ENCODE measurements at regions not wholly inside any gene's neighbourhood (a gene's known extent, or its start where the extent isn't known, plus 50 kb on each side); places are given as distances from the start of the nearest gene placed in this dataset.
"Not testable (repeated sequence)": the region's sequence is repeated elsewhere in the genome, so short reads cannot be mapped to it uniquely, and the experiment has no call there.

DNA sequence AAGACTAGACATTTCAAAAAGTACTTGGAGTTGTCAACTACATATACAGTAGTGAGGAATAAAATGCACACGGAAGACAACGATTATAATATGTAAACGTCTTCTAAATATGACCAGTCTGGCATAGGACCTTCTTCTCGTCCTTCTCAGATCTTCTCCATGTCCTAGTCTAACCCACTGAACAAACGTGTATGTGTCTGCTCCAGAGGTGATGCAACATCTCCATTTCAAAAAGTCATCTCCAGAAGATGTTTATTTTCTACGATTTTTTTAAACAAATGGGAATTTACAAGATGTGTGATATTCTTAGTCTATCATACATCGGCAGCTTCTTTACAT lies 89.9 kb downstream of the GPX5 start:
- Histone ChIP-seq H3K4me3 (ENCODE audit: low read depth in 1 of 3, low read length in 3 of 3) (no peak overlapping the region), H3K36me3 (ENCODE audit: control insufficient read depth in 3 of 3, insufficient read depth in 2 of 3, low read depth in 1 of 3, low read length in 3 of 3) (no peaks in the 10 kb centered on the region), H3K4me1 (ENCODE audit: control insufficient read depth in 3 of 3, insufficient read depth in 2 of 3, low read depth in 1 of 3, low read length in 2 of 3) (no peaks in the 10 kb centered on the region), H3K27me3 (ENCODE audit: control insufficient read depth in 3 of 3, insufficient read depth in 3 of 3, low read length in 3 of 3) (peaks cover 0 to 15% (median 14%) of the 10 kb centered on the region in 3 donors), H3K27ac (ENCODE audit: low read depth in 1 of 3, low read length in 2 of 3) (no peak overlapping the region), H3K9me3 (ENCODE audit: control insufficient read depth in 2 of 2, insufficient read depth in 1 of 2, low read depth in 1 of 2, low read length in 1 of 2) (peaks cover 0 to 3% of the 10 kb centered on the region in 2 donors)
- no peak for DNase-seq
- FAIRE-seq = no peak
- WGBS, 3 donors = 80 to 86% (median 86%) methylated on average over 7 of the region's 7 CpGs

DNA sequence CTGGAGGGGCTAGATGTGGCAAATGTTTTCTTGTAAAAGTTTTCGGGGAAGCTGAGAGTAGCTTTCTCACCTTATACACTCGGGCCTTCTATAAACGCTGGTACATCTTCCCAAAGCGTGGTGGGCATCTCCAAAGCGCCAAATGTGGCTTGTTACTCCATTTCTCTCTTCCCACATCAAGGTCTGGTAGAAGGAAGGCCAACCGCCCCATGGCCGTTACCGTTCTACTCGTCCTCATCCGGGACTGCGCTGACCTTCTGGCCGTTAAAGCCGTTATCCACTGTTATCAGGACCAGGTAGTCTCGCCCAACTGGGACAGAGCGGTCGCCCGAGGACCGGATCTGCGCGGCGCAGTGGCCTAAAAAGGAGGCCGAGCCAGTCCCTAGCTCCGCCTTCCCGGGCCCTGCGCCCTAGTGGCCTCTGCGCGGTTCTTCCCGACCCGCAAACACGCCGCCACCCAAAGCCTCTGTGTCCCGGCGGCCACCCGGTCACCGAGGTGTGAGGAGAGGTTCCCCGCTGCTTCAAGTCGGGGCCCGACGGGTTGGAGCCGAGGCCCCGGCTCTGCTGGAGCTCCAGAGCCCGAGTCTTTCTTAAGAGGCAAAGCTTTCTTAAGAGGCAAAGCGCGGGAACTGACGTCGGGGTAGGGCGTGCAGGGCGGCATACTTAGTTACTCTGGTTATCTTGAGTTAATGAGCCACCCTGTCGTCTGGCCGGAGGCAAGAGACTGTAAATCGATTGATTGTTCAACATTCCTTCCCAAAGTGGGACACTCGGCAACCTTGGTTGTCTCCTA lies 90.5 kb downstream of the GPX5 start:
- no peak overlapping the region for H3K4me3 ChIP-seq (ENCODE audit: low read depth in 1 of 3, low read length in 3 of 3)
- DNase-seq (peak in 1 of 2 donors; percentile 15), FAIRE-seq (no peak)
- peaks cover 0 to 15% (median 14%) of the 10 kb centered on the region in 3 donors for H3K27me3 ChIP-seq (ENCODE audit: control insufficient read depth in 3 of 3, insufficient read depth in 3 of 3, low read length in 3 of 3)
- H3K36me3 ChIP-seq (ENCODE audit: control insufficient read depth in 3 of 3, insufficient read depth in 2 of 3, low read depth in 1 of 3, low read length in 3 of 3) = no peaks in the 10 kb centered on the region
- no peaks in the 10 kb centered on the region for H3K4me1 ChIP-seq (ENCODE audit: control insufficient read depth in 3 of 3, insufficient read depth in 2 of 3, low read depth in 1 of 3, low read length in 2 of 3)
- peaks cover 0 to 3% of the 10 kb centered on the region in 2 donors for H3K9me3 ChIP-seq (ENCODE audit: control insufficient read depth in 2 of 2, insufficient read depth in 1 of 2, low read depth in 1 of 2, low read length in 1 of 2)
- no peak overlapping the region for H3K27ac ChIP-seq (ENCODE audit: low read depth in 1 of 3, low read length in 2 of 3)
- 26 to 36% (median 32%) methylated on average over 51 to 52 of the region's 52 CpGs for WGBS, 3 donors

DNA sequence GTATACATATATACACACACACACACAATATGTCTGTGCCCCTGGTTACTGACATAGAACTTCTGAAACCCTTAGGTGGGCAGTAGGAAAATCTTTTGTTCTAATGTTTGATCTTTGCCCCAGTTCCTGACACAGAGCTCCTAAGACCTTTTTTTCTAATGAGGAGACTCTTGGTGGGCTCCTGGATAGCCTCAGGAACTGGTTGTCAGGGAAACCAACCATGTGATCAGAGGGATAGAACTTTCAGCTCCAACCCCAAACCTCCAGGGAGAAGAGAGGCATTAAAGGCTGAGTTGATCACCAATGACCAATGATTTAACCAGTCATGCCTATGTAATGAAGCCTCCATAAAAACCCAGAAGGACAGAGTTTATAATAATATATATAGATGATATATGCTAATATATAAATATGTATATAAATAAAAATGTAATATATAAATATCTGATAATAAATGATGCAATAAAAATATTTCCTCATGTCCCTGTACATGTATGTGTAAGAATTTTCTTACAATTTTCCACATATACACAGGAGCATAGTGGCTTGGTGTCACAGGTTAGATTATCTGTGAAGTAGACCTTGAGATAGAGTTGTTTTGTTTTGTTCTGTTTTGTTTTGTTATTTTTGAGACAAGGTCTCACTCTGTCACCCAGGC lies 93.3 kb downstream of the GPX5 start:
- Histone ChIP-seq H3K4me1 (ENCODE audit: control insufficient read depth in 3 of 3, insufficient read depth in 2 of 3, low read depth in 1 of 3, low read length in 2 of 3) (no peaks in the 10 kb centered on the region), H3K27me3 (ENCODE audit: control insufficient read depth in 3 of 3, insufficient read depth in 3 of 3, low read length in 3 of 3) (peaks cover 0 to 15% (median 14%) of the 10 kb centered on the region in 3 donors), H3K27ac (ENCODE audit: low read depth in 1 of 3, low read length in 2 of 3) (no peak overlapping the region), H3K36me3 (ENCODE audit: control insufficient read depth in 3 of 3, insufficient read depth in 2 of 3, low read depth in 1 of 3, low read length in 3 of 3) (no peaks in the 10 kb centered on the region), H3K9me3 (ENCODE audit: control insufficient read depth in 2 of 2, insufficient read depth in 1 of 2, low read depth in 1 of 2, low read length in 1 of 2) (peaks cover 0 to 3% of the 10 kb centered on the region in 2 donors), H3K4me3 (ENCODE audit: low read depth in 1 of 3, low read length in 3 of 3) (no peak overlapping the region)
- no peak for FAIRE-seq
- DNase-seq = no peak

DNA sequence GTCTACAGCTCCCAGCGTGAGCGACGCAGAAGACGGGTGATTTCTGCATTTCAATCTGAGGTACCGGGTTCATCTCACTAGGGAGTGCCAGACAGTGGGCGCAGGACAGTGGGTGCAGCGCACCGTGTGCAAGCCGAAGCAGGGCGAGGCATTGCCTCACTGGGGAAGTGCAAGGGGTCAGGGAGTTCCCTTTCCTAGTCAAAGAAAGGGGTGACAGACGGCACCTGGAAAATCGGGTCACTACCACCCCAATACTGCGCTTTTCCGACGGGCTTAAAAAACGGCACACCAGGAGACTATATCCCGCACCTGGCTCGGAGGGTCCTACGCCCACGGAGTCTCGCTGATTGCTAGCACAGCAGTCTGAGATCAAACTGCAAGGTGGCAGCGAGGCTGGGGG lies 95.6 kb downstream of the GPX5 start:
- H3K4me1 ChIP-seq (ENCODE audit: control insufficient read depth in 3 of 3, insufficient read depth in 2 of 3, low read depth in 1 of 3, low read length in 2 of 3); H3K9me3 ChIP-seq (ENCODE audit: control insufficient read depth in 2 of 2, insufficient read depth in 1 of 2, low read depth in 1 of 2, low read length in 1 of 2); H3K27me3 ChIP-seq (ENCODE audit: control insufficient read depth in 3 of 3, insufficient read depth in 3 of 3, low read length in 3 of 3); H3K27ac ChIP-seq (ENCODE audit: low read depth in 1 of 3, low read length in 2 of 3); H3K36me3 ChIP-seq (ENCODE audit: control insufficient read depth in 3 of 3, insufficient read depth in 2 of 3, low read depth in 1 of 3, low read length in 3 of 3); H3K4me3 ChIP-seq (ENCODE audit: low read depth in 1 of 3, low read length in 3 of 3); FAIRE-seq; DNase-seq: not testable (repeated sequence)
- 20 to 59% (median 45%) methylated on average over 16 to 21 of the region's 22 CpGs for WGBS, 3 donors

DNA sequence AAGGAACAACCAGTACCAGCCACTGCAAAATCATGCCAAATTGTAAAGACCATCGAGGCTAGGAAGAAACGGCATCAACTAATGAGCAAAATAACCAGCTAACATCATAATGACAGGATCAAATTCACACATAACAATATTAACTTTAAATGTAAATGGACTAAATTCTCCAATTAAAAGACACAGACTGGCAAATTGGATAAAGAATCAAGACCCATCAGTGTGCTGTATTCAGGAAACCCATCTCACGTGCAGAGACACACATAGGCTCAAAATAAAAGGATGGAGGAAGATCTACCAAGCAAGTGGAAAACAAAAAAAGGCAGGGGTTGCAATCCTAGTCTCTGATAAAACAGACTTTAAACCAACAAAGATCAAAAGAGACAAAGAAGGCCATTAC lies 97.6 kb downstream of the GPX5 start:
- not testable (repeated sequence) for H3K9me3 ChIP-seq (ENCODE audit: control insufficient read depth in 2 of 2, insufficient read depth in 1 of 2, low read depth in 1 of 2, low read length in 1 of 2); H3K27me3 ChIP-seq (ENCODE audit: control insufficient read depth in 3 of 3, insufficient read depth in 3 of 3, low read length in 3 of 3); DNase-seq; H3K4me3 ChIP-seq (ENCODE audit: low read depth in 1 of 3, low read length in 3 of 3); H3K27ac ChIP-seq (ENCODE audit: low read depth in 1 of 3, low read length in 2 of 3); H3K36me3 ChIP-seq (ENCODE audit: control insufficient read depth in 3 of 3, insufficient read depth in 2 of 3, low read depth in 1 of 3, low read length in 3 of 3); FAIRE-seq; H3K4me1 ChIP-seq (ENCODE audit: control insufficient read depth in 3 of 3, insufficient read depth in 2 of 3, low read depth in 1 of 3, low read length in 2 of 3)
- WGBS, 3 donors = 78 to 95% (median 89%) methylated on average over 2 to 3 of the region's 3 CpGs

DNA sequence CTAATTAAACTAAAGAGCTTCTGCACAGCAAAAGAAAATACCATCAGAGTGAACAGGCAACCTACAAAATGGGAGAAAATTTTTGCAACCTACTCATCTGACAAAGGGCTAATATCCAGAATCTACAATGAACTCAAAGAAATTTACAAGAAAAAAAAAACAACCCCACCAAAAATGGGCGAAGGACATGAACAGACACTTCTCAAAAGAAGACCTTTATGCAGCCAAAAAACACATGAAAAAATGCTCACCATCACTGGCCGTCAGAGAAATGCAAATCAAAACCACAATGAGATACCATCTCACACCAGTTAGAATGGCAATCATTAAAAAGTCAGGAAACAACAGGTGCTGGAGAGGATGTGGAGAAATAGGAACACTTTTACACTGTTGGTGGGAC lies 100.7 kb downstream of the GPX5 start:
- not testable (repeated sequence) for H3K27me3 ChIP-seq (ENCODE audit: control insufficient read depth in 3 of 3, insufficient read depth in 3 of 3, low read length in 3 of 3); H3K27ac ChIP-seq (ENCODE audit: low read depth in 1 of 3, low read length in 2 of 3); H3K4me3 ChIP-seq (ENCODE audit: low read depth in 1 of 3, low read length in 3 of 3); H3K36me3 ChIP-seq (ENCODE audit: control insufficient read depth in 3 of 3, insufficient read depth in 2 of 3, low read depth in 1 of 3, low read length in 3 of 3); H3K9me3 ChIP-seq (ENCODE audit: control insufficient read depth in 2 of 2, insufficient read depth in 1 of 2, low read depth in 1 of 2, low read length in 1 of 2); DNase-seq; H3K4me1 ChIP-seq (ENCODE audit: control insufficient read depth in 3 of 3, insufficient read depth in 2 of 3, low read depth in 1 of 3, low read length in 2 of 3); FAIRE-seq
- WGBS, 3 donors = 31 to 61% (median 43%) methylated on average over 2 of the region's 2 CpGs

DNA sequence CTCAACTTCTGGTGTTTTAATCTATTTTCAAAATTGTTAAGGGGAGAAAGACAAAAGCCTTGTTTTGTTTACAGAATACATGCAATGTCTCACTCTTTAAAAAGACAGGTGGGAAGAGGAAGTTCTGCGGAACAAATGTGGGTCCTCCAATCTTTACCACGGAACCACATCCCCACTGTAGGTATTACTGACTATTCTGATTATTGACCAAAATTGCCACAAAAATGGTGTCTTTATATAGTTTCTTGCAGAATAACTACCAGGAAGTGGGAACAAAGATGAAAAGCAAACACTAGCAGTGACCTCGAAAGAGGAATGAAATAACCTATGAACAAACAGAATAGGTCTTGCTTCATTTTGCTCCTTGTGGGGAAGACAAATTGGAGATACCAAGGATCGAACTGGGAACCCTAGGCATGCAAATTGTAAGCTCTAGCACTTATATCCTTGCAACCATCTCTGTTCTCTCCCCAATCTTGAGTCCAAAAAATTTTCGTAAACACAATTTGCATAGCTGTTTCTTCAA lies 106.7 kb downstream of the GPX5 start:
- no peak overlapping the region for H3K27ac ChIP-seq (ENCODE audit: low read depth in 1 of 3, low read length in 2 of 3)
- FAIRE-seq (no peak), DNase-seq (no peak)
- H3K4me1 ChIP-seq (ENCODE audit: control insufficient read depth in 3 of 3, insufficient read depth in 2 of 3, low read depth in 1 of 3, low read length in 2 of 3) = peaks cover 0 to 4% (median 0%) of the 10 kb centered on the region in 3 donors
- WGBS, 3 donors = 63 to 74% (median 70%) methylated on average over 5 of the region's 5 CpGs
- no peak overlapping the region for H3K4me3 ChIP-seq (ENCODE audit: low read depth in 1 of 3, low read length in 3 of 3)
- no peaks in the 10 kb centered on the region for H3K36me3 ChIP-seq (ENCODE audit: control insufficient read depth in 3 of 3, insufficient read depth in 2 of 3, low read depth in 1 of 3, low read length in 3 of 3)
- H3K27me3 ChIP-seq (ENCODE audit: control insufficient read depth in 3 of 3, insufficient read depth in 3 of 3, low read length in 3 of 3) = peaks cover 10 to 30% (median 23%) of the 10 kb centered on the region in 3 donors
- H3K9me3 ChIP-seq (ENCODE audit: control insufficient read depth in 2 of 2, insufficient read depth in 1 of 2, low read depth in 1 of 2, low read length in 1 of 2) = peaks cover 0 to 1% of the 10 kb centered on the region in 2 donors

DNA sequence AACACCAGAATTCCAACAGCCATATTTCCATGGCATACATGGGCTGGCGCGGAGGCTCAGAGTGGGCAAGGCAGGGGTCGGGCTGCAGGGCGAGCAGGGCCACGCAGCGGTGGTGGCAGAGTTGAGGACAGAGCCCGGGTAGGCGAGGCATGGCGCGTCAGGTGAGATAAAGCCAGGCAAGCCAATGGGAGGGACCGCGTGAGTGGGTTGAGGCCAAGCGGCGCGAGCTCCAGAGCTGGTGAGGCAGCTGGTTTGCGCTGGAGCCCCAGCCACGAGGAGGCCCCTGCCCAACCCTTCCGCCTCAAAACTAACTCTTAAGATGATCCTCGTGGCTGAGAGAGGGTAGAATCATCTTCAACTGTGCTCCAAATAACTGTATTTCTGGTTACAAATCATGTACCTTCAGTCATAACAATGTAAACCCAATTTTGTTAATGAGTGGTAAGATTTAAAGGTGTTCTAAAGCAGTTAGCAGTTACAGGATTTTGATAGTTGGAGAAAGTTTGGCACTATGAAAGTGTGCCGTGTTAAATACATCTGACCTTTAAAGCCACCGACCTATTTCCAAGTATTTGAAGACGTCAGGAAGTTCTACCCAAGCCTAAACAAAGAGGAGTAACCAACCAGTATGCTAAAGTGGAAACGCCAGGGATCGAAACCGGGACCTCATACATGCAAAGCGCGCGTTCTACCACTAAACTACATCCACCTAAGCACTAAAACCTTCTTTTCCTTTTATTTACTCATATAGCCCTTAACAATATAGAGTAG lies 107.9 kb downstream of the GPX5 start:
- Histone ChIP-seq H3K9me3 (ENCODE audit: control insufficient read depth in 2 of 2, insufficient read depth in 1 of 2, low read depth in 1 of 2, low read length in 1 of 2) (peaks cover 0 to 1% of the 10 kb centered on the region in 2 donors), H3K36me3 (ENCODE audit: control insufficient read depth in 3 of 3, insufficient read depth in 2 of 3, low read depth in 1 of 3, low read length in 3 of 3) (no peaks in the 10 kb centered on the region), H3K4me1 (ENCODE audit: control insufficient read depth in 3 of 3, insufficient read depth in 2 of 3, low read depth in 1 of 3, low read length in 2 of 3) (peaks cover 0 to 4% (median 0%) of the 10 kb centered on the region in 3 donors), H3K4me3 (ENCODE audit: low read depth in 1 of 3, low read length in 3 of 3) (no peak overlapping the region), H3K27me3 (ENCODE audit: control insufficient read depth in 3 of 3, insufficient read depth in 3 of 3, low read length in 3 of 3) (peaks cover 13 to 34% (median 23%) of the 10 kb centered on the region in 3 donors), H3K27ac (ENCODE audit: low read depth in 1 of 3, low read length in 2 of 3) (no peak overlapping the region)
- FAIRE-seq = no peak
- 62 to 78% (median 68%) methylated on average over 28 of the region's 28 CpGs for WGBS, 3 donors
- DNase-seq = no peak
